H1 (cell line): ENCODE measurements at regions not wholly inside any gene's neighbourhood (a gene's known extent, or its start where the extent isn't known, plus 50 kb on each side); places are given as distances from the start of the nearest gene placed in this dataset.

Experiments used
- EP300 ChIP-seq, 2 experiments: IDR thresholded peaks; 1 replicate in 1 of 2; 2 replicates in 1 of 2; pipeline ENCODE4 v1.6.1; 2011 to 2012; ENCODE audit warnings: low read depth in 2 of 2, low read length in 2 of 2, mild to moderate bottlenecking in 2 of 2, borderline replicate concordance in 1 of 2, inconsistent platforms in 1 of 2, moderate library complexity in 1 of 2
- TAF1 ChIP-seq: IDR thresholded peaks from 2 replicates; pipeline ENCODE4 v1.6.1; 2011; ENCODE audit warnings: mild to moderate bottlenecking, low read depth, low read length
- TF ChIP-seq, protein P1 (sequence below), 3 experiments: IDR thresholded peaks; 1 replicate in 2 of 3; 2 replicates in 1 of 3; pipeline versions ENCODE4 v1.5.1 to v1.6.1; 2011; ENCODE audit warnings: low read length in 3 of 3, mild to moderate bottlenecking in 3 of 3, inconsistent platforms in 2 of 3, low read depth in 1 of 3, moderate library complexity in 1 of 3; ENCODE audit not compliant: insufficient read depth in 1 of 3; ENCODE audit errors: control extremely low read depth in 1 of 3

DNA sequence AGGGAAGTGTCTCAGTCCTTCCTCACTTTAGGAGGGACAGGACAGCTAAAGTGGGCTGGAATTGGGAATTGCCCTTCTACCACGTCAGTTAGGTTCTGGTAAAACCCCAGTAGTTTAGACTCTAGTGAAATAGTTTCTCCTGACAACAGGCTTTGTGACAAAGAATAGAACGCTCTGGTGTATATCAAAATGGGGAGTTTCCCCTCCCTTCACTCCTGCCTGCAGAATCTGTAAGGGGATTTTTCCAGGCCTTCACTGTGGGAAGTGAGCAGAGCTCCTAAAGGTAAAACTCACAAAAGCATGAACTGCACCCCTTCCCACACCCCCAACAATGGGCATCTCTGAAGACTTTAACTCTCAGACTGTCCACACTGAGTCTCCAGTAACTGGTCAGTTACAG is 460.9 kb upstream of the LRRC4C start:
- TF ChIP-seq EP300 (IDR thresholded peaks at IDR 0.05; ENCODE audit: borderline replicate concordance in 1 of 2, low read depth in 2 of 2, low read length in 2 of 2) (no peak), TAF1 (no peak)
- TF ChIP-seq, protein P1, sequence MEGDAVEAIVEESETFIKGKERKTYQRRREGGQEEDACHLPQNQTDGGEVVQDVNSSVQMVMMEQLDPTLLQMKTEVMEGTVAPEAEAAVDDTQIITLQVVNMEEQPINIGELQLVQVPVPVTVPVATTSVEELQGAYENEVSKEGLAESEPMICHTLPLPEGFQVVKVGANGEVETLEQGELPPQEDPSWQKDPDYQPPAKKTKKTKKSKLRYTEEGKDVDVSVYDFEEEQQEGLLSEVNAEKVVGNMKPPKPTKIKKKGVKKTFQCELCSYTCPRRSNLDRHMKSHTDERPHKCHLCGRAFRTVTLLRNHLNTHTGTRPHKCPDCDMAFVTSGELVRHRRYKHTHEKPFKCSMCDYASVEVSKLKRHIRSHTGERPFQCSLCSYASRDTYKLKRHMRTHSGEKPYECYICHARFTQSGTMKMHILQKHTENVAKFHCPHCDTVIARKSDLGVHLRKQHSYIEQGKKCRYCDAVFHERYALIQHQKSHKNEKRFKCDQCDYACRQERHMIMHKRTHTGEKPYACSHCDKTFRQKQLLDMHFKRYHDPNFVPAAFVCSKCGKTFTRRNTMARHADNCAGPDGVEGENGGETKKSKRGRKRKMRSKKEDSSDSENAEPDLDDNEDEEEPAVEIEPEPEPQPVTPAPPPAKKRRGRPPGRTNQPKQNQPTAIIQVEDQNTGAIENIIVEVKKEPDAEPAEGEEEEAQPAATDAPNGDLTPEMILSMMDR (IDR thresholded peaks at IDR 0.05; ENCODE audit: control extremely low read depth in 1 of 3, insufficient read depth in 1 of 3, low read depth in 1 of 3, low read length in 3 of 3), result no peak
